ENCODE measurements at regions not wholly inside any gene's neighbourhood (a gene's known extent, or its start where the extent isn't known, plus 50 kb on each side); places are given as distances from the start of the nearest gene placed in this dataset.

DNA sequence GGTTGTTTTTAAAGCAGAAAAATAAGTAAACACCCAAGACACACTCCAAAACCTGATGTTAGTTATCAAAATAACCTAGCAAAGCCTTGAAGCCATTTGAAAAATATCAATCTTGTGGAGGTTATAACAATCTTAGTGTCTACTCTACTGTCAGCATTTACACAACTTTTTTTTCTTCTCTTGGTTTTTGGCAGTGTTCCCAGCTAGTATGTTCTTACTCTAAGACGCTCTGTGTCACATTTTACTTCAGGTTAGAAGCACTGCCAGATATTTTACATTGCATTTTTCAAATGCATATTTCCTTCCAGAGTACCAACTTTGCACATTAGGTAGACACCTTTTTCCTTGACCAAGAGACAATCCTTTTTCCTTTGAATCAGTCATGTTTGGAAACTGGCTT lies 114.0 kb upstream of the INPP4B start:
- no peaks in the 10 kb centered on the region for H3K36me3 ChIP-seq (replicated peaks; ENCODE audit: insufficient read depth, low read length)
- no peaks in the 10 kb centered on the region for H3F3A ChIP-seq (ENCODE audit: insufficient read depth, low read length)
- no peaks in the 10 kb centered on the region for H3K27me3 ChIP-seq (replicated peaks; ENCODE audit: insufficient read depth, low read length)
- H3K4me3 ChIP-seq (ENCODE audit: low read length) = no peak overlapping the region
- no peaks in the 10 kb centered on the region for H3K9me3 ChIP-seq (replicated peaks; ENCODE audit: insufficient read depth, low read length)
- H4K20me1 ChIP-seq (ENCODE audit: insufficient read depth, low read length) = no peaks in the 10 kb centered on the region
- no peak for TF ChIP-seq EZH2phosphoT487 (IDR thresholded peaks at IDR 0.05; ENCODE audit: low read length)
- no peak for TF ChIP-seq EZH2 (optimal IDR thresholded peaks at IDR 0.05; ENCODE audit: low read depth, low read length)
- TF ChIP-seq CTCF (IDR thresholded peaks at IDR 0.05; ENCODE audit: low read length) = no peak
- no peak overlapping the region for H3K9ac ChIP-seq (ENCODE audit: low read length)
- H3K4me2 ChIP-seq (ENCODE audit: low read depth, low read length) = no peak overlapping the region
- H2AFZ ChIP-seq (ENCODE audit: low read length) = no peak overlapping the region
- DNase-seq = no peak
- H3K79me2 ChIP-seq (ENCODE audit: low read length) = no peaks in the 10 kb centered on the region
- peaks cover 12% of the 10 kb centered on the region; the same call in 1 of the 2 replicates for H3K4me1 ChIP-seq (ENCODE audit: low read length)
- H3K9me2 ChIP-seq (replicated peaks; ENCODE audit: insufficient read depth, low read length) = no peaks in the 10 kb centered on the region
- no peak overlapping the region for H3K27ac ChIP-seq (ENCODE audit: low read length)

- Histone ChIP-seq H3K79me2 (ENCODE audit: low read length) (no peaks in the 10 kb centered on the region), H3K36me3 (replicated peaks; ENCODE audit: insufficient read depth, low read length) (no peaks in the 10 kb centered on the region), H3K4me2 (ENCODE audit: low read depth, low read length) (peak overlapping the region; percentile 28; the same call in 1 of the 2 replicates), H3K27ac (ENCODE audit: low read length) (no peak overlapping the region), H2AFZ (ENCODE audit: low read length) (no peak overlapping the region), H3K9me3 (replicated peaks; ENCODE audit: insufficient read depth, low read length) (no peaks in the 10 kb centered on the region), H3K9me2 (replicated peaks; ENCODE audit: insufficient read depth, low read length) (no peaks in the 10 kb centered on the region), H3F3A (ENCODE audit: insufficient read depth, low read length) (no peaks in the 10 kb centered on the region), H3K4me1 (ENCODE audit: low read length) (peaks cover 12% of the 10 kb centered on the region; the same call in 1 of the 2 replicates), H3K9ac (ENCODE audit: low read length) (no peak overlapping the region), H3K27me3 (replicated peaks; ENCODE audit: insufficient read depth, low read length) (no peaks in the 10 kb centered on the region), H3K4me3 (ENCODE audit: low read length) (no peak overlapping the region), H4K20me1 (ENCODE audit: insufficient read depth, low read length) (no peaks in the 10 kb centered on the region)
- TF ChIP-seq EZH2 (optimal IDR thresholded peaks at IDR 0.05; ENCODE audit: low read depth, low read length) (no peak), CTCF (IDR thresholded peaks at IDR 0.05; ENCODE audit: low read length) (no peak), EZH2phosphoT487 (IDR thresholded peaks at IDR 0.05; ENCODE audit: low read length) (no peak)
- DNase-seq = no peak
These were observed 115.0 kb upstream of the INPP4B start for GRCh38 chr4:142960867-142961644.

- no peak overlapping the region for H3K4me3 ChIP-seq (ENCODE audit: low read length)
- peak overlapping the region; percentile 28; the same call in 1 of the 2 replicates for H3K4me2 ChIP-seq (ENCODE audit: low read depth, low read length)
- no peaks in the 10 kb centered on the region for H3K9me2 ChIP-seq (replicated peaks; ENCODE audit: insufficient read depth, low read length)
- peak overlapping the region; percentile 39; the same call in 1 of the 2 replicates for H2AFZ ChIP-seq (ENCODE audit: low read length)
- H3K27me3 ChIP-seq (replicated peaks; ENCODE audit: insufficient read depth, low read length) = no peaks in the 10 kb centered on the region
- H3K9me3 ChIP-seq (replicated peaks; ENCODE audit: insufficient read depth, low read length) = no peaks in the 10 kb centered on the region
- H3K9ac ChIP-seq (ENCODE audit: low read length) = no peak overlapping the region
- H3K27ac ChIP-seq (ENCODE audit: low read length) = no peak overlapping the region
- H3K4me1 ChIP-seq (ENCODE audit: low read length) = peaks cover 12% of the 10 kb centered on the region; the same call in 1 of the 2 replicates
- TF ChIP-seq EZH2 (optimal IDR thresholded peaks at IDR 0.05; ENCODE audit: low read depth, low read length) (no peak), EZH2phosphoT487 (IDR thresholded peaks at IDR 0.05; ENCODE audit: low read length) (no peak), CTCF (IDR thresholded peaks at IDR 0.05; ENCODE audit: low read length) (no peak)
- H3F3A ChIP-seq (ENCODE audit: insufficient read depth, low read length) = no peaks in the 10 kb centered on the region
- H4K20me1 ChIP-seq (ENCODE audit: insufficient read depth, low read length) = no peaks in the 10 kb centered on the region
- DNase-seq = no peak
- no peaks in the 10 kb centered on the region for H3K36me3 ChIP-seq (replicated peaks; ENCODE audit: insufficient read depth, low read length)
- no peaks in the 10 kb centered on the region for H3K79me2 ChIP-seq (ENCODE audit: low read length)
These were observed 115.8 kb upstream of the INPP4B start for GRCh38 chr4:142961866-142962265.

All from MM.1S (cell line).